DOHH2 (cell line): ENCODE measurements at regions not wholly inside any gene's neighbourhood (a gene's known extent, or its start where the extent isn't known, plus 50 kb on each side); places are given as distances from the start of the nearest gene placed in this dataset.

Experiments
- EZH2phosphoT487 ChIP-seq: fragments of 200-600 bp; sonication (generic); IDR thresholded peaks from 2 replicates; pipeline ENCODE4 v1.6.1; 2017; ENCODE audit warnings: borderline replicate concordance, mild to moderate bottlenecking, antibody characterized with exemption, low read length, moderate library complexity, mixed read lengths
- TF ChIP-seq, protein P1 (sequence below): fragments of 200-600 bp; sonication (generic); IDR thresholded peaks from one replicate; pipeline ENCODE4 v1.5.1; 2014; ENCODE audit warnings: antibody characterized with exemption, mild to moderate bottlenecking, low read depth, low read length; ENCODE audit not compliant: poor library complexity, severe bottlenecking

- TF ChIP-seq, protein P1, sequence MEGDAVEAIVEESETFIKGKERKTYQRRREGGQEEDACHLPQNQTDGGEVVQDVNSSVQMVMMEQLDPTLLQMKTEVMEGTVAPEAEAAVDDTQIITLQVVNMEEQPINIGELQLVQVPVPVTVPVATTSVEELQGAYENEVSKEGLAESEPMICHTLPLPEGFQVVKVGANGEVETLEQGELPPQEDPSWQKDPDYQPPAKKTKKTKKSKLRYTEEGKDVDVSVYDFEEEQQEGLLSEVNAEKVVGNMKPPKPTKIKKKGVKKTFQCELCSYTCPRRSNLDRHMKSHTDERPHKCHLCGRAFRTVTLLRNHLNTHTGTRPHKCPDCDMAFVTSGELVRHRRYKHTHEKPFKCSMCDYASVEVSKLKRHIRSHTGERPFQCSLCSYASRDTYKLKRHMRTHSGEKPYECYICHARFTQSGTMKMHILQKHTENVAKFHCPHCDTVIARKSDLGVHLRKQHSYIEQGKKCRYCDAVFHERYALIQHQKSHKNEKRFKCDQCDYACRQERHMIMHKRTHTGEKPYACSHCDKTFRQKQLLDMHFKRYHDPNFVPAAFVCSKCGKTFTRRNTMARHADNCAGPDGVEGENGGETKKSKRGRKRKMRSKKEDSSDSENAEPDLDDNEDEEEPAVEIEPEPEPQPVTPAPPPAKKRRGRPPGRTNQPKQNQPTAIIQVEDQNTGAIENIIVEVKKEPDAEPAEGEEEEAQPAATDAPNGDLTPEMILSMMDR, result no peak
- no peak for TF ChIP-seq EZH2phosphoT487
Measured at GRCh38 chr1:80847904-80848303, 952.8 kb upstream of the ADGRL2 start.
